ENCODE measurements at regions not wholly inside any gene's neighbourhood (a gene's known extent, or its start where the extent isn't known, plus 50 kb on each side); places are given as distances from the start of the nearest gene placed in this dataset.

DNA sequence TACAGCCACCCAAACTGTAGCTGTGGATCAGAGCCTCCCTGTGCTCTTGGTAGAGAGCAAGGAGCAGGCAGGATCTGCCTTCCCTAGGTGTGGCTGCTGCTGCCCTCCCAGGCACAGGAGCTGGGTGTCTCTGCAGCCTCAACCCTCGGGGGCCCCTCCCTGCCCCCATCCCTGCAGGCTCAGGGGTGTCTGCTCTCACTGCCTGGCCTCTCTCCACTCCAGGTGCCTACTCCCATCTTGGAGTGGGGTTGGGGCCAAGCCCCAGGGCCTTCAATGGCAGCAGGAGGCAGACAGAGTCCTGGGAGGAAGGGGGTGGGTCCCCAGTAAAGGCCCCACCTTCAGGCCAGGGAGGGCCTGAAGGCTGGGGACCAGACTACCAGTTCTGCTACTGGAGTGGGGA, 189.7 kb upstream of the OSR1 start:
- no peaks in the 10 kb centered on the region for H3K4me1 Mint-ChIP-seq (ENCODE audit: low read depth)
- H3K27ac Mint-ChIP-seq: no peak overlapping the region
- no peaks in the 10 kb centered on the region for H3K36me3 Mint-ChIP-seq (ENCODE audit: low read depth)
- ATAC-seq (no peak), DNase-seq (no peak)
- TF ChIP-seq CTCF (IDR thresholded peaks at IDR 0.05): no peak
- no peak overlapping the region for H3K4me3 Mint-ChIP-seq
- H3K27me3 Mint-ChIP-seq: peaks cover 7% of the 10 kb centered on the region
- H3K9me3 Mint-ChIP-seq: no peaks in the 10 kb centered on the region
- intact Hi-C loops (cut with micrococcal nuclease): no loop called here
- CTCF ChIA-PET: no interaction called here
- POLR2A ChIA-PET: no interaction called here

DNA sequence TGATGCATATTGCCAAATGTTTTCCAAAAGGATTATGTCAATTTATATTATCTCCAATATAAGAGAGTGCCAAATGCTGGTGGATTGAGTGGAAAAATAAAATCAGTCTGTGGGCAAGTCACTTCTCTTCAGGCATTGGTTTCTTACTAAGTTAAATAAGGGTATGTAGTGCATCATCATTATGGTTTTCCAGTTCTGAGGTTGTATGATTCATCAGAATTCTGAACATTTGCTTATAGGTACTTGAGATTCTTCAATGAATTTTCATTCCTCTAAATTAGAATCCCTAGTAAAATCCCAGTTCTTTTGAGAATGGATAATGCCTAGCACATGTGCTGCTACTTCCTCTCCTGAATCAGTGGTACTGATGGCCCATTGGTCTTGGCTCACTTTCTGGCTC, 188.9 kb upstream of the OSR1 start:
- H3K27me3 Mint-ChIP-seq: peaks cover 7% of the 10 kb centered on the region
- no peak for TF ChIP-seq CTCF (IDR thresholded peaks at IDR 0.05)
- DNase-seq: no peak
- H3K27ac Mint-ChIP-seq: no peak overlapping the region
- ATAC-seq: no peak
- no peak overlapping the region for H3K4me3 Mint-ChIP-seq
- POLR2A ChIA-PET: no interaction called here
- no peaks in the 10 kb centered on the region for H3K9me3 Mint-ChIP-seq
- CTCF ChIA-PET: no interaction called here
- intact Hi-C loops (cut with micrococcal nuclease): no loop called here
- H3K36me3 Mint-ChIP-seq (ENCODE audit: low read depth): no peaks in the 10 kb centered on the region
- H3K4me1 Mint-ChIP-seq (ENCODE audit: low read depth): no peaks in the 10 kb centered on the region

DNA sequence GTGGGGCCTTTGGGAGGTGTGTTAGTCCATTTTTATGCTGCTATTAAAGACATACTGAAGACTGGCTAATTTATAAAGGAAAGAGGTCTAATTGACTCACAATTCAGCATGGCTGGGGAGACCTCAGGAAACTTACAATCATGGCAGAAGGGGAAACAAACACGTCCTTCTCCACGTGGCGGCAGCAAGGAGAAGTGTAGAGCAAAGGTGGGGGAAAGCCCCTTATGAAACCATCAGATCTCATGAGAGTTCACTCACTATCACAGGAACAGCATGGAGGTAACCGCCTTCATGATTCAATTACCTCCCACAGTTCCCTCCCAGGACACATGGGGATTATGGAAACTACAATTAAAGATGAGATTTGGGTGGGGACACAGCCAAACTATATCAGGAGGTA, 187.1 kb upstream of the OSR1 start:
- ChIA-PET POLR2A (no interaction called here), CTCF (no interaction called here)
- DNase-seq: no peak
- no peak overlapping the region for H3K27ac Mint-ChIP-seq
- no peaks in the 10 kb centered on the region for H3K9me3 Mint-ChIP-seq
- H3K36me3 Mint-ChIP-seq (ENCODE audit: low read depth): no peaks in the 10 kb centered on the region
- no peaks in the 10 kb centered on the region for H3K4me1 Mint-ChIP-seq (ENCODE audit: low read depth)
- peaks cover 5% of the 10 kb centered on the region for H3K27me3 Mint-ChIP-seq
- intact Hi-C loops (cut with micrococcal nuclease): no loop called here
- ATAC-seq: no peak
- no peak overlapping the region for H3K4me3 Mint-ChIP-seq
- TF ChIP-seq CTCF (IDR thresholded peaks at IDR 0.05): no peak

DNA sequence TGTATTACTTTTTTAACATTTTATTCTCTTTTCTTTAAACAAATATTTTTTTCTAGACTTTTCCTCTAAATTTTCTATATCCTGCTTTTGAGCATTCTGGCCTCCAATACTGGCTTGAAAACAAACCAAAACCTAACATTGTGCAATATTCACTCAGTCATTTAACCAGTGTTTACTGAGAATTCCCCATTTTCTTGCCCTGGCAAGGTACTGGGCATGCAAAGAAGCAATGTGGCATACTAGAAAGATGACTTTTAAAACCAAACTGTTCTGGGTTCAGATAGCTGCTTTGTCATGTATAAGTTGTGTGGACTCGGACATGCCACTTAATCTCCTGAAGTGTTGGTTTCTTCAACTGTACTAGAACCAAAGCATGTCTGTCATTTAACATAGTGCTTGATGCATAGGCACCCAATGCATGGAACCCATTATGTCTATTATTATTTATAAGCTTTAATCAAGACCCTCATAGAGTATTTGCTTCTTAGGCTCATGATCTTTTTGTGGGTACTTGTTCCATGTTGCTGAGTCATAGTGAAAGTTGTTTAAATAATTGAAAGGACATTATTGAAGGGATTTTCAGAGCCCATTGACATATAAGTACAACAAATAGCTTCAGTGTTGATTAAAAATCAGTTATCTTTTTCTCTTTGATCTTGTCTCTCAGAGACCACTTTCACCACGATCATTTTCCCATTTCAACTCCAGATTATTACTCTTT, 185.4 kb upstream of the OSR1 start:
- Mint-ChIP-seq H3K4me3 (no peak overlapping the region), H3K27me3 (peaks cover 2% of the 10 kb centered on the region), H3K9me3 (no peaks in the 10 kb centered on the region), H3K4me1 (ENCODE audit: low read depth) (no peaks in the 10 kb centered on the region), H3K36me3 (ENCODE audit: low read depth) (no peaks in the 10 kb centered on the region), H3K27ac (no peak overlapping the region)
- ATAC-seq (no peak), DNase-seq (no peak)
- ChIA-PET POLR2A (no interaction called here), CTCF (no interaction called here)
- TF ChIP-seq CTCF (IDR thresholded peaks at IDR 0.05): no peak
- intact Hi-C loops (cut with micrococcal nuclease): no loop called here

- CTCF ChIA-PET: no interaction called here
Observed at GRCh38 chr2:19542796-19543662, 184.6 kb upstream of the OSR1 start.

More at GRCh38 chr2:19542796-19543662, 184.6 kb upstream of the OSR1 start:
- Mint-ChIP-seq H3K9me3 (no peaks in the 10 kb centered on the region), H3K27ac (no peak overlapping the region), H3K4me1 (ENCODE audit: low read depth) (no peaks in the 10 kb centered on the region), H3K36me3 (ENCODE audit: low read depth) (no peaks in the 10 kb centered on the region), H3K4me3 (no peak overlapping the region), H3K27me3 (peaks cover 2% of the 10 kb centered on the region)
- POLR2A ChIA-PET: no interaction called here
- no peak for TF ChIP-seq CTCF (IDR thresholded peaks at IDR 0.05)
- intact Hi-C loops (cut with micrococcal nuclease): no loop called here
- ATAC-seq (no peak), DNase-seq (no peak)
